GM21526 (cell line): ENCODE measurements at regions not wholly inside any gene's neighbourhood (a gene's known extent, or its start where the extent isn't known, plus 50 kb on each side); places are given as distances from the start of the nearest gene placed in this dataset.
"Not testable (repeated sequence)": the region's sequence is repeated elsewhere in the genome, so short reads cannot be mapped to it uniquely, and the experiment has no call there.

ENCODE experiments used
- ATAC-seq: cut with Tn5 transposase; IDR thresholded peaks from one replicate; pipeline ENCODE4 v1.9.1; 2021; ENCODE audit warnings: moderate library complexity; ENCODE audit not compliant: unreplicated experiment, low FRiP score

DNA sequence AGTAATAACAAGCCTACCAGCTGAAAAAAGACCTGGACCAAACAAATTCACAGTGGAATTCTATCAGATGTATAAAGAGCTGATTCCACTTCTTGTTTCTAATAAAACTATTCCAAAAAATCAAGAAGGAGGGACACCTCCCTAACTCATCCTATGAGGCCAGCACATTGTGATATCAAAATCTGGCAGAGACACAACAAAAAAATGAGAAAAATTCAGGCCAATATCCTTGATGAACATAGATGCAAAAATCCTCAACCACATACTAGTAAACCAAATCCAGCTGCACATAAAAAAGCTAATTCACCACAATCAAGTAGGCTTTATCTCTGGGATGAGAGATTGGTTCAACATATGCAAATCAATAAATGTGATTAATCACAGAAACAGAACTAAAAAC is 147.9 kb upstream of the NEIL3 start:
- ATAC-seq, result no peak

GRCh38 chr4:177163532-177163931 is 146.1 kb upstream of the NEIL3 start:
- no peak for ATAC-seq

- no peak for ATAC-seq
Measured at GRCh38 chr4:177171588-177171987, 138.1 kb upstream of the NEIL3 start.

GRCh38 chr4:177175473-177175872 is 134.2 kb upstream of the NEIL3 start:
- ATAC-seq, result no peak

- no peak for ATAC-seq
Measured at GRCh38 chr4:177177541-177178081, 132.1 kb upstream of the NEIL3 start.

GRCh38 chr4:177178246-177178645 is 131.4 kb upstream of the NEIL3 start:
- no peak for ATAC-seq

GRCh38 chr4:177182166-177182565 is 127.5 kb upstream of the NEIL3 start:
- ATAC-seq, result no peak

GRCh38 chr4:177182728-177183127 is 126.9 kb upstream of the NEIL3 start:
- ATAC-seq, result no peak

GRCh38 chr4:177185151-177185550 is 124.5 kb upstream of the NEIL3 start:
- no peak for ATAC-seq

DNA sequence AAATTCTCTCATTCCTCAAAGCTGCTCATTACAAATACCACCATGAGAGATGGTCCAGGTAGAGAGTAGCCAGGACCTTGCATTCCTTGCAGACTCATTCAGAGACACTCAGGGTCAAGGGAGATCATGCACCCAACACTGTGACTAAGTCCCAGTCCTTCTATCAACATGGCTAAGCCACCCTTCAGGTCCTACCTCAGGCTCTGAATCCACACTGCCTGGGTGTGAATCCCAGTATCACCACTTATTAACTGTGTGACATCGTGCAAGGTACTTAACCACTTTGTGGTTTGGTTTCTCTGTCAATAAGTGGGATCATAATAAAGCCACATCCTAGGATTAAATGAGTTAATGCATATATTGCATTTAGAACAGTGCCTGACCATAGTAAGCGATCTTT is 124.1 kb upstream of the NEIL3 start:
- no peak for ATAC-seq

- ATAC-seq, result no peak
Measured at GRCh38 chr4:177187371-177187770, 122.3 kb upstream of the NEIL3 start.

- no peak for ATAC-seq
Measured at GRCh38 chr4:177190995-177191580, 118.6 kb upstream of the NEIL3 start.

DNA sequence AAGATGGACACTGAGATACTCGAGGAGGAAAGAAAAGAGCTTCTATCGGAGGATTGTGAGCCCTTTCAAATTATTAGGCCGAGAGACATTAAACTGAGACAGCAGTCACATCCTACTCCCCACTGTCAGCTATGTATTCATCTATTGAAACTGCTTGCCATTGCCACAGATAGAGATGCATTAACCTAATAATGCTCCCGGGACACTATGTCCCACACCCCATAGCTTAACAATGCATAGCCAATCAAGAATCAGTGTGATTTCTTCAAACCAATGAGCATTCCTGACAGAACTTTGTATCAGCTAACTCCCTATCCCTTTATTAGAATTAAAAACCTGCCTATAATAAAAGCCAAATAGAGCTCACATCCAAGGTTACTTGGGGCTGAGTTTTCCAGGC is 118.1 kb upstream of the NEIL3 start:
- no peak for ATAC-seq

DNA sequence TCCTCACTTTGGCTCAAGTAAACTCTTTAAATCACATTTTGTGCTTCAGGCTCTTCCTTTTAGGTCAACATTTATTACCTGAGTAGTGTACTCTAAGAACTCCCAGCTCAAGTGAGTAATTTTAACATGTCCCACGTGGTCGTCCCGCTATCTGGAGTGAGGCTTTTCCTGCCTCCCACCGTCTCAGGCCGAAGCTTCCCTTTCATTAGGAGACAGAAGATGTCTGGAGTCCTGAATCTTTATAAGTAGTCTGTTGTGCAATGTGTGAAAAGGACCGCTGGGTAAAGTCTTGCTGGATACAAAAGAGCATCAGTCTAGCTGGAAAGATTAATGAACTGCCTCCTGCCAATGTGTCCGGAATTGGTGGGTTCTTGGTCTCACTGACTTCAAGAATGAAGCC is 117.7 kb upstream of the NEIL3 start:
- ATAC-seq, result no peak

DNA sequence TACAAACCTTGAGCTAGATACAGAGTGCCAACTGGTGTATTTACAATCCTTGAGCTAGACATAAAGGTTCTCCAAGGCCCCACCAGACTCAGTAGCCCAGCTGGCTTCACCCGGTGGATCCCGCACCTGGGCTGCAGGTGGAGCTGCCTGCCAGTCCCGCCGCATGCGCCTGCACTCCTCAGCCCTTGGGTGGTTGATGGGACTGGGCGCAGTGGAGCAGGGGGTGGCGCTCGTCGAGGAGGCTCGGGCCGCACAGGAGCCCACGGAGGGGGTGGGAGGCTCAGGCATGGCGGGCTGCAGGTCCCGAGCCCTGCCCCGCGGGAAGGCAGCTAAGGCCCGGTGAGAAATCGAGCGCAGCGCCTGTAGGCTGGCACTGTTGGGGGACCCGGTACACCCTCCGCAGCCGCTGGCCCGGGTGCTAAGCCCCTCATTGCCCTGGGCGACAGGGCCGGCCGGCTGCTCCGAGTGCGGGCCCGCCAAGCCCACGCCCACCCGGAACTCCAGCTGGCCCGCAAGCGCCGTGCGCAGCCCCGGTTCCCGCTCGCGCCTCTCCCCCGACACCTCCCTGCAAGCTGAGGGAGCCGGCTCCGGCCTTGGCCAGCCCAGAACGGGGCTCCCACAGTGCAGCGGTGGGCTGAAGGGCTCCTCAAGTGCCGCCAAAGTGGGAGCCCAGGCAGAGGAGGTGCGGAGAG is 116.5 kb upstream of the NEIL3 start:
- not testable (repeated sequence) for ATAC-seq

- ATAC-seq, result no peak
Measured at GRCh38 chr4:177194906-177195305, 114.8 kb upstream of the NEIL3 start.

- no peak for ATAC-seq
Measured at GRCh38 chr4:177196615-177197014, 113.1 kb upstream of the NEIL3 start.

GRCh38 chr4:177201614-177202013 is 108.1 kb upstream of the NEIL3 start:
- ATAC-seq, result no peak

DNA sequence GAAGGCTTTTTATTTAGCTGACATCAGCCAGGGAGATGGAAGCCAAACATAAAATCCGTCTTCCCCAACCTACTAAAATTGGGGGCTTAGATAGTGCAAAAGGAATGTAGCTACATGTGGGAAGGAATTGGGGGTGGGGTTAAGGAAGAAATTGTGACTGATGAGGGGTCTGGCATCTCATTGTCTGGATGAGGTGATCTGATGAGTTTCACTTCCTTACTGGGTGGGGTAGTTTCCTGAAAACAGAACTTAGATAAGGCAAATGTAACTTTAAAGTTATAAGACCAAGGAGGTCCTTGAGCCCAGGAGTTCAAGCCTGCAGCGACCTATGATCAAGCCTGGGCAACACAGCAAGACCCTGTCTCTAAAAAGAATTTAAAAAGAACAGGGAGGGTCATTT is 105.5 kb upstream of the NEIL3 start:
- no peak for ATAC-seq

GRCh38 chr4:177214935-177215334 is 94.7 kb upstream of the NEIL3 start:
- no peak for ATAC-seq

GRCh38 chr4:177220376-177220775 is 89.3 kb upstream of the NEIL3 start:
- no peak for ATAC-seq

DNA sequence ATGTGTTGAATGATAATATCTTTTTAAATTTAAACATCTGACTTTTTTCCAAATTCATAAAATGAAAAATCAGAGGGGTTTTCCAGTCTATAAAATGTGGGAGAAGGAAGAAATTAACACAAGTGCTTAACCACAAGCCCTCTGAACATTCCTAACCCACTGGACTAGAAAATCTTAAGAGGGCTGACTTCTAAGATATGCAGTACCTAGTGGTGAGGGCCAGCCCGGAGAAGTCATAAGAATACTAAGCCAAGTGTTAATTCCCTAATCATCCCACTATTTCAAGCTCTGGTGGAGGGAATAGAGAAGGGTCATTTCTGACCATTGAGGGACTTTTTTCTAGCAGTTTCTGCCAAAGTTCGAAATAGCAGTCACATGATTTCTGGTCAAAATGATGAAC is 86.9 kb upstream of the NEIL3 start:
- ATAC-seq, result no peak
